GM04504 (cell line): ENCODE measurements at regions not wholly inside any gene's neighbourhood (a gene's known extent, or its start where the extent isn't known, plus 50 kb on each side); places are given as distances from the start of the nearest gene placed in this dataset.
"Not testable (repeated sequence)": the region's sequence is repeated elsewhere in the genome, so short reads cannot be mapped to it uniquely, and the experiment has no call there.

ENCODE experiments used
- DNase-seq: peaks from one replicate; pipeline ENCODE4 v3.0.0-alpha.2; 2012; ENCODE audit warnings: low read depth

DNA sequence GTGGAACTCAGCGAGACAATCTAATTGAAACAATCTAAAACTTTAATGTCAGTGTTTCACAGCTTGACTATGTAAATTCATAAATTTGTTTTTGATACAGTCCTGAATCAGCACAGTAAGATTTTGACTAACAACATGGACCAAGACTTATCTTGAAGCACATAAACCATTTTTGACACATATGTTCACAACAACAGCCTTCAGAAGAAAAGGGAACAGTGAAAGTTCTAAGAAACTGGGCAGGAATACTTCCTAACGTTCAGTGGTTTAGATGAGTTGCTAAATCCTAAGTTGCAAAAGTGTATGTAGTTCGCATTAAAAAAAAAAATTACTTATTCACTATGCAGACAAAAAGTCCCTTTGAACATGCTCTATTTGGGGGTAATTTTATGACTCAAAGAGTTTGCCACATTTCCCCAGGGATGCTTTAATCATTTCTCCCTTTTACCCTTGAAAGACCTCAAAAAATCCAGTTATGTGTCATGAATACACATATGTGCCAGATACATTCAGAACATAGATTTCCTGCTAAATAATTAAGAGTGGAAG is 120.2 kb downstream of the MRPL39 start:
- no peak for DNase-seq

GRCh38 chr21:25485914-25486313 is 121.4 kb downstream of the MRPL39 start:
- DNase-seq = no peak

DNA sequence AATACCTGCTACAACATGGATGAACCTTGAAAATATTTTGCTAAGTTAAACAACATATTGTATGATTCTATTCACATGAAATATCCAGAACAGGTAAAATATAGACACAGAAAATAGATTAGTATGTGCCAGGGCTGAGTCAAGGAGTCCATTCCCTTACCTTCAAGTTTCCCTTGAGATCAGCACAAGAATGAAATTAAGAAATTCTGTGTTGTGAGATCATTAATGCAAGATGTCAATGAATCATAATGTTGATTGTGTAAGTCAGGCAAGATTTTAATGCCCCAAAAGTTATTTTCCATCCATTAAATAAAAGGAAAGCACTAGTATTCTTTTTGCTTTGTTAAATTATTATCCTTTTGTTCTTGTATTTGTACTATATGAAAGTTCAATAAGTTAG is 139.4 kb downstream of the MRPL39 start:
- DNase-seq = no peak

- DNase-seq = not testable (repeated sequence)
Observed at GRCh38 chr21:25467071-25467470, 140.2 kb downstream of the MRPL39 start.

DNA sequence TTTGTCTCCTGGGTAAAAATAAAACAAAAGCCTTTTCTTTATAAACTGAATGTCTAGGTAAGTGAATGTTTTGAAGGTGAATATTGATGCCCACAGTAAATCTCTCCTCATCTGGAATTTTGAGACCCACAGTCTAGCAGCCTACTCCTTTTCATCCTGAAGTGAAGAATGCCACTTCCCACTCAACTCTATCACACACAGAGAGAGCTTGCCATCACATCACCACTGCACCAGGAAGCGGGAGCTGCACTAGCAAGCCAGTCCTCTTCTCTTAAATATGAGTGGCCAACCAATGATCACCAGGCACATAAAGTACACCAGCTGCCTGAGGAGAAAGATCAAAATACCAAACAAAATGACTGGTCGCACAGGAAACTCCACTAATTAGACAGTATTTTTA is 140.8 kb downstream of the MRPL39 start:
- DNase-seq = no peak

DNA sequence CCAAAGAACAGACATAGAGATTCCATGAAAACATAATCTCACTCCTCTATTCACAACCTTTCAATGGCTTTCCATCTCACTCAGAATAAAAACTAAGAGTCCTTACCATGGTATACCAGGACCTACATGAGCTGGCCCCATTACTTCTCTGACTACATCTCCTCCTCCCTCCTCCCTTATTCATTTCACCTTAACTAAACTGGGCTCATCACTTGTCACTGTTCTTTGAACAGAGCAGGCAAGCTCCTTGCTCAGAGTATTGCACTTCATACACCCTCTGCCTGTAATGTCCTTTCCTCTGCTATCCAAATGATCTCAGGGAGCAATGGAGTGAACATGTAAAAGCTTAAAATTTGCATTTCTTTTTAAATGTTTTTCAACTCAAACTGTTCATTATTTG is 142.0 kb downstream of the MRPL39 start:
- DNase-seq = no peak

GRCh38 chr21:25464275-25464674 is 143.0 kb downstream of the MRPL39 start:
- DNase-seq = no peak

GRCh38 chr21:25462517-25462971 is 144.7 kb downstream of the MRPL39 start:
- DNase-seq = no peak

DNA sequence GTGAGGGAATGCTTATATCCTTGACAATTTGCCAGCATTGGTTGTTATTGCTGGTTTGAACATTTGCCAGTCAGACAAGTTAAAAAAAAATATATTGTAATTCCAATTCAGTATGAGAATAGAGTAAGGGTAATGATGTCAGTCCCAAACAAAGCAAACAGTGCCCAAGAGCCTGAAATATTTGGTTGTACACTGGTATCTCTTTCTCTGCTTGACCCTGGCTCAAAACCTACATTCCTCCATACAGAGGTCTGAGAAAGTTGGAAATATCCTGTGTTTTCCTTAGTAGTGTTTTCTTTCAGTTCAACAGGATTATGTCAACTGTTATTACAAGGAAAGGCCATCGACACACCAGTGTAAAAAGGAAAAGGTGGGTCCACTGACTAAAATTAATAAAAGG is 145.6 kb downstream of the MRPL39 start:
- DNase-seq = no peak

GRCh38 chr21:25459993-25460392 is 147.3 kb downstream of the MRPL39 start:
- no peak for DNase-seq

- DNase-seq = no peak
Observed at GRCh38 chr21:25459365-25459764, 147.9 kb downstream of the MRPL39 start.

DNA sequence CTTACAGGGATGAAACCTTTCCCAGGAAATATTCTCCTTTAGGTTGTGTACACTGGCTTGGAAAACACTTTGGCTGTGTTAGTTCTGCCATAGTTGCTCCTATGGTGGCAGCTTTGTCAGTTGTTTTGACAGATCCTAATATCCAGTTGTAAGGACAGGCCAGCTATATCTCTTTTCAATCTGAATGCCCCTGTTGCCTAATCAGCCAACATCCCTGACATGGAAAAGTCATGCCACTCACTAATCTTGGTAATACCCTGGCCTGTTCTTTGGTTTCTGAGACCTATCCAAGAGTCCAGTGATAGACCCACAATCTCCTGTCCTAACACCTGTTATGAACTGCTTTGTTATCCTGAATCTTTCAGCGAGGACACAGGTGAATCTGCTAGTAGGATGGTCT is 148.8 kb downstream of the MRPL39 start:
- DNase-seq = no peak

DNA sequence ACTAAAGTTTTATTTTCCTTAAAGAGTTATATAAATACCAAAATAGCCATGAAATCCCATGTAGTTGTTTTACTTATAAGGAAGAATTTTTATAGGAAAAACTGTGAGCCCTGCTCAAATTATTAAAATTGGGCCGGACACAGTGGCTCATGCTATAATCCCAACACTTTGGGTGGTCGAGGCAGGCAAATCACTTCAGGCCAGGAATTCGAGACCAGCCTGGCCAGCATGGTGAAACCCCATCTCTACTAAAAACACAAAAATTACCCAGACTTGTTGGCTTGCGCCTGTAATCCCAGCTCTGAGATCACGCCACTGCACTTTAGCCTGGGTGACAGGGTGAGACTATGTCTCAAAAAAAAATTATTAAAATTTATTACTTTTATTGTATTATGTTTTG is 149.3 kb downstream of the MRPL39 start:
- DNase-seq = no peak

DNA sequence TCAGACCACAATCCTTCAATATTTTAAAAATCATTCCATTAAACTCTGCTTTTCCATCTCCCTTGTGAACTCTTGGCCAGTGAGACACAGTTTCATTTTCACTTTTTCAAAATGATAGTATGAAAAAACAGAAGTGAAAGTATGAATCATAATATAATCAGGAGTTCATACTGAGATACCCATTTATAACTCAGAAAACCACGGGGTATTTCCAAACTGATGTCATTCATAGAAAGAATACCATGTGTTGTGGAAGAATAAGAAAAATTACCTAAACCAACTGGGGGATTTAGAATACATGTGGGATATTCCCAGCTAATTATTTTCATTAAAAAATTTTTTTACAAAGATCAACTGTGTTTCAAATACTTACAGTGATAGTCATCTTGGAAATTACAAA is 149.9 kb downstream of the MRPL39 start:
- peak; percentile 16 for DNase-seq

- DNase-seq = no peak
Observed at GRCh38 chr21:25456672-25457071, 150.6 kb downstream of the MRPL39 start.

DNA sequence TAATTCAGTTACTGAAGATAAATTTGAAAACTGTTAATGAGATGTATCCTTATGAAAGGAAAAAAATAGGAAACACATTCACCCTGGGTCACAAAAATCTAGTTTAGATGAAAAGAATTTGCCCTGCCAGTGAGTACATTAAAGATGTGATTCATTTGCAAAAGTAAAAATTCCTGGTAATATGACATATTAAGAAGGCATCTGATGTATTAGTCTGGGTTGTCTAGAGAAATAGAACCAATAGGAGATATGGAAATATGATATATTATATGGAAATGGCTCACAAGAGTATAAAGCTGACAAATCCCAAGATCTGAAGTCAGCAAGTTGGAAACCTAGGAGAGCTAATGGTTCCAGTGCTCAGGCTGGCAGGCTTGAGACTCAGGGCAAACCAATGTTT is 153.8 kb downstream of the MRPL39 start:
- DNase-seq = no peak

- DNase-seq = no peak
Observed at GRCh38 chr21:25449950-25450349, 157.3 kb downstream of the MRPL39 start.

DNA sequence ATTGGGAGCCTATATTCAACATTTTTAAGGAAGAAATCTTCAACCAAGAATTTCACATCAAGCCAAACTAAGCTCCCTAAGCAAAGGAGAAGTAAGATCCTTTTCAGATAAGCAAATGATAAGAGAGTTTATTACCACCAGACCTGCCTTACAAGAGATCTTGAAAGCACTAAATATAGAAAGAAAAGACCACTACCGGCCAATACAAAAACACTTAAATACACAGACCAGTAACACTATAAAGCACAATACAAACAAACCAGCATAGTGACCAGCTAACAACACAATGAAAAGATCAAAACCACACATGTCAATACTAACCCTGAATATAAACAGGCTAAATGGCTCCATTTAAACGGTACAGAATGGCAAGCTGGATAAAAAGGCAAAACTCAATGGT is 165.4 kb downstream of the MRPL39 start:
- DNase-seq = no peak

DNA sequence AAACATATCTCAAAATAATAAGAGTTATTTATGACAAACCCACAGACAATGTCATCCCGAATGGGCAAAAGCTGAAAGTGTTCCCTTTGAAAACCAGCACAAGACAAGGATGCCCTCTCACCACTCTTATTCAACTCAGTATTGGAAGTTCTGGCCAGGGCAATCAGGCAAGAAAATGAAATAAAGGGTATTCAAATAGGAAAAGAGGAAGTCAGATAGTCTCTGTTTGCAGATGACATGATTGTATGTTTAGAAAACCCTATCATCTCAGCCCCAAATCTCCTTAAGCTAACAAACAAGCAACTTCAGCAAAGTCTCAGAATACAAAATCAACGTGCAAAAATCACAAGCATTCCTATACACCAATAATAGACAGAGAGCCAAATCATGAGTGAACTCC is 169.8 kb downstream of the MRPL39 start:
- not testable (repeated sequence) for DNase-seq

- DNase-seq = no peak
Observed at GRCh38 chr21:25428537-25428936, 178.7 kb downstream of the MRPL39 start.

DNA sequence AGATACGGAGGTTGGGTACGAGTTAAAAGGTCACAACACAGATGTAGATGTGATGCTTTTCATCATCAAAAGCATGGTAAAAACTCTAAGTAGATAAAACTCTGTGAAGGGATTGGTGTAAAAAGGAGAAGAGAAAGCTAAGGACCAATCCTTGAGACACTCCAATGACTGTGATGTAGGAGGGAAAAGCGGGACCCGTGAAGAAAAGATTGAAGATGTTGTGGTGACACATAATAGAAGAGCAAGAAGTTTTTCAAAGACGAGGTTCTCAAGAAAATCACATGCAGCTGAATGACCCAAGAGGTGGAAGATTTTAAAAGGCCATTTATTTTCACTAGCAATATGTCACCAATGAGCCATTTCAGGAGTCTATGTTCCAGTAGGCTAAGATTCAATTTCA is 179.5 kb downstream of the MRPL39 start:
- DNase-seq = no peak

- DNase-seq = no peak
Observed at GRCh38 chr21:25426580-25426979, 180.7 kb downstream of the MRPL39 start.

DNA sequence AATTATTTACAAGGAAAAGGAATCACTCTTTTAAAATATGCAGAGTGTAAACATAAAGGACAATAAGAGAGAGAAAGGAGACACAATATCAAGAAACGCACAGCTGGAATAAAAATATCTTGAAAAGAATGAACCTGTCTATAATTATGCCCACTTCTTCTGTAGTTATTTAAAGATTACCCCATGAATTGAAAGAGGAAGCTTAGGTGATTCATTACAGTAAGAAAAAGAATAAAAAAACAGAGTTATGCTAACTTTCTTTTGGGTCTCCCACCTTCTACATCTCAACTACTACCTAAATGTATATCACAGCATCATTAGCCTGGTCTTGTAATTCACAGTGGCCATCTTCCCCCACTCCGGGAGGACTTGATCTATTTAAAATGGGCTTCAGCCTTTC is 182.1 kb downstream of the MRPL39 start:
- DNase-seq = no peak

DNA sequence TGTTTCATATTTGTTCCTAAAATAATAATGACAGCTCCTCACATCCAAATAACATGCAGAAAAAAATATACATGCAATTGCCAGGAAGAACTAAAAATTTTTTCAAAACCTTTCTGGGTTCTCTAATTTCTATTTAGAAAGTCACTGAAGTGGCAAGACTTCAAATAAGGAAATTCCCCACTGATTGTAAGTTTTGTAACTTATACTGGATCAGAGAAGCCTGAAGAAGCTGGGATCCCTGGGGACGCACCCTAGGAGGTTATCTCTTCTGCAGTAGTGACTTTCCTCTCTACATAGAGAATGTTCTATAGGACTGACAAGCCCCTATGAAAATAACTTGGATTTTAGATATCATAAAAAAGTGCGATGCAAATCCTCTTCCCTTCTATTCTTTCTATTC is 182.6 kb downstream of the MRPL39 start:
- no peak for DNase-seq

DNA sequence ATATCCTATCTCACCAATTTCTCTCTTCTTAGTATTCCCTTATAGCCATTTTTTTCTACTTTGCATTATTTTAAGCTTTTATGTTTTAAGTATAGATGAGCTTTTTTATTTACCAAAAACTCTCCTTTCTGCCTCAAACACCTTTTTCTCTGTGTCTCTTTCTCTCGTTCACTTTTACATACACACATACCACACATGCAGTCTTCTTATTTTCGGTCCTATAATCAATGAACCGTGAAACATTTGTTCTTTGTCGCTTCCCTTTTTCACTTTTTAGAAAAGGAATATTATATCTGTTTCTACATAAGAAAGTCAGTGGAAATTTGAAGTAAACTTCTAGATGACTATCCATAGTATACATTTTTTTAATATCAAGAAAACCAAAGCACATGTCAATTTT is 183.2 kb downstream of the MRPL39 start:
- no peak for DNase-seq
